Adipocyte (in vitro differentiated cells): ENCODE measurements at regions not wholly inside any gene's neighbourhood (a gene's known extent, or its start where the extent isn't known, plus 50 kb on each side); places are given as distances from the start of the nearest gene placed in this dataset.

ENCODE experiments used
- DNase-seq: peaks from one replicate; pipeline ENCODE4 v3.0.0-alpha.2; 2015; ENCODE audit warnings: low read depth
- H3K27me3 ChIP-seq: replicated peaks from 2 replicates; pipeline ENCODE4 v1.7.0; 2013; ENCODE audit warnings: mild to moderate bottlenecking, low read length, moderate library complexity; ENCODE audit not compliant: control insufficient read depth, insufficient read depth
- H3K36me3 ChIP-seq: 2 replicates; pipeline ENCODE4 v1.7.0; 2013; ENCODE audit warnings: low read length, mild to moderate bottlenecking, moderate library complexity; ENCODE audit not compliant: control insufficient read depth, insufficient read depth, severe bottlenecking
- H3K4me1 ChIP-seq: 2 replicates; pipeline ENCODE4 v1.7.0; 2013; ENCODE audit warnings: mild to moderate bottlenecking, low read length, moderate library complexity; ENCODE audit not compliant: control insufficient read depth, insufficient read depth
- H3K4me3 ChIP-seq: 2 replicates; pipeline ENCODE4 v1.7.0; 2013; ENCODE audit warnings: mild to moderate bottlenecking, low read length, moderate library complexity
- H3K9ac ChIP-seq: 2 replicates; pipeline ENCODE4 v1.7.0; 2013; ENCODE audit warnings: mild to moderate bottlenecking, low read length, moderate library complexity
- H3K9me3 ChIP-seq: 2 replicates; pipeline ENCODE4 v1.7.0; 2013; ENCODE audit warnings: mild to moderate bottlenecking, low read length, moderate library complexity; ENCODE audit not compliant: control insufficient read depth

DNA sequence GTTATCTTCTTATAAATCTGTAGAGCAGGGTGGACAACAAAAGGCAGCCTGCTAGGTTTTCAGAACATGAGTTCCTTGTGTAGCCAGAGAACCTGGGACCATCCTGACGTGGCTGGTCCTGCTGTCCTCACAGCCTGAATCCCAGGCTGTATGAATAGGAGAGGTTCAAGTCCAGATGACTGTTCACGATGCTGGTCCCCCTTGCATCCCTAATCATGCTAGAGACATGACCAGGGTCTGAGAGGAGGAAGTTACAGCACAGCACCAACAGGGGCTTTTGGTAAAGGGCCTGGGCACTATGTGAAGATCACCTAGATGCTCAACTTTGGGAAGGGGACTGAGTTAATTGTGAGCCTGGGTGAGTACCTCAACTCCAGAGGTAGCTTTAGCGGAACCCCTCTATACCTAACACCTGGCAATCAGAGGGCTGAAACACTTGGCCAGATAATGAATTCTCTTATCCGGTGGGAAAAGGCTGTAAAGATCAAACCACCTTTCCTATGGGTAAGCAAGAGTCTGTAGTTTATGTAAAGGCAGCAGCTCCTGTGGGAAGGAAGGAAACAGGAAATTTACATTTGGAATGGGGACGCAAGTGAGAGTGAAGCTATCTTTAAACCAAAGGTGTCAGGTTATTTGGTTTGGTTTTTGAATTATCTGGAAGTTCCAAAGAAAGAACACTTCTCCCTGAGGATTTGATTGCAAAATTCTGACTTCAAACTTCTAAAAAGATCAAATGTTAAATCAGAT, 112.8 kb downstream of the DAD1 start:
- no peak for DNase-seq
- H3K9ac ChIP-seq, result no peak overlapping the region
- peaks cover 62% of the 10 kb centered on the region for H3K4me1 ChIP-seq
- no peaks in the 10 kb centered on the region for H3K36me3 ChIP-seq
- H3K27me3 ChIP-seq, result no peaks in the 10 kb centered on the region
- H3K4me3 ChIP-seq, result no peak overlapping the region
- H3K9me3 ChIP-seq, result no peaks in the 10 kb centered on the region

GRCh38 chr14:22475381-22475780, 113.6 kb downstream of the DAD1 start:
- Histone ChIP-seq H3K9ac (no peak overlapping the region), H3K4me3 (no peak overlapping the region), H3K4me1 (peaks cover 58% of the 10 kb centered on the region), H3K9me3 (no peaks in the 10 kb centered on the region), H3K36me3 (no peaks in the 10 kb centered on the region), H3K27me3 (peaks cover 2% of the 10 kb centered on the region)
- DNase-seq, result no peak

DNA sequence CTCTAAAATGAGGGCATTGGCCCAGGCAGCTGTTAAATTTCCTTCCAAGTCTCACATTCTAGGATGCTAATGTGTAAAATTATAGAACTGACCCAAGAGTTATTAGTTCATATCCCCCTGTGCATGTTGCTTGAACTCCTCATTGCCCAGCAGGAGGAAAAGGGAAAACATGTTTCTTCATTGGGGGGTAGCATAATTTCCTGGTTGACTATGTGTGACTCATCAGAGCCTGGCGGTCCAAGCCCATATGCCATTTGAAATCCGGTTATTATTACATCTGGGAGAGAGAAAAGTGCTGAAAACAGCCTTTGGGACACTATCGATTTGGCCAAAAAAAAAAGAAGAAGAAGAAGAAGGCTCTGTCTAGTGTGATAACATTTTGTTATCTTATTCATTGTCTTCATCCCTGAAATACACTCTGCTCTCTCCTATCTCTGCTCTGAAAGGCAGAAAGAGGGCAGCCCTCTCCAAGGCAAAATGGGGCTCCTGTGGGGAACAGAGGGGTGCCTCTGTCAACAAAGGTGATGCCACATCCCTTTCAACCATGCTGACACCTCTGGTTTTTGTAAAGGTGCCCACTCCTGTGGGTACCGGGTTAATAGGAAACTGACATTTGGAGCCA, 114.2 kb downstream of the DAD1 start:
- Histone ChIP-seq H3K4me1 (peaks cover 53% of the 10 kb centered on the region), H3K4me3 (no peak overlapping the region), H3K27me3 (peaks cover 3% of the 10 kb centered on the region), H3K9ac (no peak overlapping the region), H3K9me3 (no peaks in the 10 kb centered on the region), H3K36me3 (no peaks in the 10 kb centered on the region)
- DNase-seq, result no peak

DNA sequence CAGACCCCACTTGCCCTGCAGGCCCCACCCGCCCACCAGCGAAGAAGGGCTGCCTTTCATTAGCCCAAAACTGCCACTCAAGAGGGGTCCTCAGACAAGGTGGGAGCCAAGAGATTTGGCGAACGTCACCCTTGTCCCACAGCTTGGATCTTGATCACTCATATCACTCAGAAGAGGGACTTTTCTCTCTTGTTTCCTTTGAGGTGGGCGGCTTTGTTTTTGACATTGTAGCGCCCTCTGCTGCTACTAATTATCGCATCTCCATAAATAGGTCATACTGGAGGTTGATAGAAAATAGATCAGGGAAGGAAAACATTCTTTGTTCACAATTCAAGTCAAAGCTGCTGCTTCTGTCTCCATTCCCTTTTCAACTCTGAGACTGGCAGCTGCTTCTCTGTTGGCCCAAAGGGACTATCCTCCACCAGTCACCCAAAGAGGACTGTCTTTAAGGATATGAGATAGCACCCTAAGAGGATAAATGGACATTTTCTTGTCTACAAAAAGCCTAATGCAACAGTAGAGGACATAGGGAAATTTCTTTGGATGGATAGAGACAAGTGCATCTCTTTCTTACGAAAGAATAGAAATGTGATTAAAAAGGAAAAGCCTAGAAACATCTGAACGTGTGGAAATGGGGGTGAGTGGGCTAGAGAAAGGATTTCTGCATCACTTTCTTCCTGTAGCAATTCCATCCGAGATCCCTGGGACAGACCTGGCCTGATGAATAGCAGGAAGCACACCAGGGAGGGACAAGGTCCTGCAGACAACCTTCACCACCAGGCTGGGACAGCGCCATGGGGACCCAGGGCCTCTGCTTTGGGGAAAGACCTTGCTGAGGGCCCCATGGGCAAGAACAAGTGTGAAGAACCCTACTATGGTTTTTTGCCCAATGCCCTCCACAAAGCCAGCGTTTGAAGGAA, 115.8 kb downstream of the DAD1 start:
- H3K36me3 ChIP-seq, result no peaks in the 10 kb centered on the region
- DNase-seq, result peak; percentile 61
- H3K4me1 ChIP-seq, result peaks cover 44% of the 10 kb centered on the region
- no peak overlapping the region for H3K4me3 ChIP-seq
- H3K9ac ChIP-seq, result no peak overlapping the region
- peaks cover 3% of the 10 kb centered on the region for H3K27me3 ChIP-seq
- no peaks in the 10 kb centered on the region for H3K9me3 ChIP-seq

- no peak for DNase-seq
- peaks cover 40% of the 10 kb centered on the region for H3K4me1 ChIP-seq
- H3K27me3 ChIP-seq, result peaks cover 3% of the 10 kb centered on the region
- no peak overlapping the region for H3K9ac ChIP-seq
- no peaks in the 10 kb centered on the region for H3K9me3 ChIP-seq
- no peaks in the 10 kb centered on the region for H3K36me3 ChIP-seq
- no peak overlapping the region for H3K4me3 ChIP-seq
Observed at GRCh38 chr14:22472466-22472865, 116.6 kb downstream of the DAD1 start.

DNA sequence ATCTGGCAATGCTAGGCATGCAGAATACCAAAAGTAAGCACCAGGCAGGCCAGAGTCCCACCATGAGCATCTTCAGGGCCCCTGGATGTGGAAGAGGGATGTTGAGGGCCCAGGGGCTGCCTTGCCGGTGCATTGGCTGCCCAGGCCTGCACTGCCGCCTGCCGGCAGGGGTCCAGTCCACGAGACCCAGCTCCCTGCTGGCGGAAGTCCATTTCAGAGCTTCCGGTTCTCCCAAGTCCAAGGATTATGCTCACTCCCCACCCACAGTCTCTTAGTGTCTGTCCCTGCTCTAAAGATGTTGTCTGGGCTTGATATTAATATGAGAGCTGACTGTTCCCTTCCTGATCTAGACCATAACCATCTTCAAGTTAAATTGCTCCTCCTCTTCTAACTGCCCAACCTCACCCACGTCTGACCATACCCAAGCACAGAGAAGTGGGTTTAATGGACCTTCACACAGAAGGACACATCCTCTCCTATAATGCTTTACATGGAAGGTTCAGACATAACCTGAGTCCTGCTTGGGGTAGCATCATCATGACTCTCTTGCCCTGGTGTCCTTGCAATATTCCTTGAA, 117.4 kb downstream of the DAD1 start:
- peak; percentile 7 for DNase-seq
- peaks cover 3% of the 10 kb centered on the region for H3K27me3 ChIP-seq
- H3K4me3 ChIP-seq, result no peak overlapping the region
- H3K36me3 ChIP-seq, result no peaks in the 10 kb centered on the region
- H3K9me3 ChIP-seq, result no peaks in the 10 kb centered on the region
- no peak overlapping the region for H3K9ac ChIP-seq
- H3K4me1 ChIP-seq, result peaks cover 34% of the 10 kb centered on the region

GRCh38 chr14:22469538-22470303, 119.3 kb downstream of the DAD1 start:
- Histone ChIP-seq H3K9ac (no peak overlapping the region), H3K4me1 (peaks cover 16% of the 10 kb centered on the region), H3K4me3 (peak overlapping the region; percentile 21), H3K27me3 (peaks cover 3% of the 10 kb centered on the region), H3K36me3 (peaks cover 17% of the 10 kb centered on the region), H3K9me3 (no peaks in the 10 kb centered on the region)
- no peak for DNase-seq

DNA sequence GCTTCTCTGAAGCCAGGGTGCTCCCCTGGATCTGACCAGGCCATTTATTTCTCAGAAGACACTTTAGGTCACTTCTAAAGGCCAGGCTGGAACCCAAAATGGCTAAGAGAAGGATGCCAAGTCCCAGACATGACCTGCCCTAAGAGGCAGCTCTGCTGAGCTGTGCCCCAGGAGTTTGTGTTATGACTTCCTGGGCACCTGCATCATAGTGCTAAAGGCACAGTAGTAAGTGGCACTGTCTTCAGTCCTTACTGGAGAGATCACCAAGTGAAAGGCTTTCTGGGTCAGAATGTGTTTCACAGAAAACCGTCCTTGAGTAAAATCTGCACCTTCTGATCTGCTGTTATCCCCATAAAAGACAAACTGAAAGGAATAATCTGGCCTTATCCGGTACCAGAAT, 120.2 kb downstream of the DAD1 start:
- Histone ChIP-seq H3K9me3 (no peaks in the 10 kb centered on the region), H3K4me3 (no peak overlapping the region), H3K9ac (no peak overlapping the region), H3K27me3 (peaks cover 3% of the 10 kb centered on the region), H3K4me1 (peaks cover 12% of the 10 kb centered on the region), H3K36me3 (peaks cover 25% of the 10 kb centered on the region)
- DNase-seq, result no peak

DNA sequence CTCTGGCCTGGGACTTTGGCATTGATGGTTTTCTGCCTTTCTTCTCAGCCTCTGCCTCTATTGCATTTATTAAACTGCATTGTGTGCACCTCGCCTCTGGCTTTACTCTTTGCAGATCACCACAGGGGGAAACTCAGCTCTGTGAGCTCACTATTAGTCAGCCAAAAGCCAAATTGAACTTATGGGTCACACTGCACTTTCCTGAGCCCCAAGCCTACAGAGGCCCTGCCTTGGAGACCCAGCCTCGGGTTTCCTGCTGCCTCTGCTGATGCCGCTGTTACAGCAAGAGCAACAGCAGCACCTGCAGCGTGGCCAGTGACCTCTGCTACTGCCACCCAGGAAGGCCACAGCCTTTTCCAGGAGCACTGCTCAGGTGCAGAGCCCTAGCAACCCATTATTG, 122.5 kb downstream of the DAD1 start:
- Histone ChIP-seq H3K9me3 (no peaks in the 10 kb centered on the region), H3K4me3 (no peak overlapping the region), H3K27me3 (peaks cover 3% of the 10 kb centered on the region), H3K36me3 (peaks cover 36% of the 10 kb centered on the region), H3K9ac (no peak overlapping the region), H3K4me1 (peaks cover 12% of the 10 kb centered on the region)
- DNase-seq, result no peak

DNA sequence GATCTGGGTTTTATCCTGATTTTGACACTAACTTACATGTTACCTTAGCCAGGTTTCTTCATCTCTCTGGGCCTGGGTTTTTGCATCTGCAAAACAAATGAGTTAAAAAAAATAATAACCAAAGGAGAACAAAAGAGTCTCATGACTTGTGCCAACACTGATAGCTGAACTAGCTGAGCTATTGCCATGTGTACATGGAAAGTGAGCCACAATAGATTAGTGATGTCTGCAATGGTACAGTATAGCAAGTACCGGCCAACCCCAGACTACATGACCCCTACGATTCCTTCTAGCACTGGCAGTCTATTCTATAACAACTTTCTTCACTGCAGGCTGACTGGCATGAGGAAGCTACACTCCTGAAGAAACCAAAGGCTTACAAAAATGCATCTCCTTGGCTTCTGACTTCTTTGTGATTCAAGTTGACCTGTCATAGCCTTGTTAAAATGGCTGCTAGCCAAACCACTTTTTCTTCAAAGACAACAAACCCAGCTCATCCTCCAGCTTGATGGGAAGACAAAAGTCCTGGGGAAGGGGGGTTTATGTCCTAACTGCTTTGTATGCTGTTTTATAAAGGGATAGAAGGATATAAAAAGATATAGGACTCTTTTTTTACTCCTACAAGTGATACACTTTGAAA, 123.7 kb downstream of the DAD1 start:
- Histone ChIP-seq H3K27me3 (peaks cover under 1% of the 10 kb centered on the region), H3K9ac (no peak overlapping the region), H3K4me3 (no peak overlapping the region), H3K36me3 (peaks cover 36% of the 10 kb centered on the region), H3K9me3 (no peaks in the 10 kb centered on the region), H3K4me1 (peaks cover 18% of the 10 kb centered on the region)
- DNase-seq, result no peak
